ENCODE measurements at regions not wholly inside any gene's neighbourhood (a gene's known extent, or its start where the extent isn't known, plus 50 kb on each side); places are given as distances from the start of the nearest gene placed in this dataset.

DNA sequence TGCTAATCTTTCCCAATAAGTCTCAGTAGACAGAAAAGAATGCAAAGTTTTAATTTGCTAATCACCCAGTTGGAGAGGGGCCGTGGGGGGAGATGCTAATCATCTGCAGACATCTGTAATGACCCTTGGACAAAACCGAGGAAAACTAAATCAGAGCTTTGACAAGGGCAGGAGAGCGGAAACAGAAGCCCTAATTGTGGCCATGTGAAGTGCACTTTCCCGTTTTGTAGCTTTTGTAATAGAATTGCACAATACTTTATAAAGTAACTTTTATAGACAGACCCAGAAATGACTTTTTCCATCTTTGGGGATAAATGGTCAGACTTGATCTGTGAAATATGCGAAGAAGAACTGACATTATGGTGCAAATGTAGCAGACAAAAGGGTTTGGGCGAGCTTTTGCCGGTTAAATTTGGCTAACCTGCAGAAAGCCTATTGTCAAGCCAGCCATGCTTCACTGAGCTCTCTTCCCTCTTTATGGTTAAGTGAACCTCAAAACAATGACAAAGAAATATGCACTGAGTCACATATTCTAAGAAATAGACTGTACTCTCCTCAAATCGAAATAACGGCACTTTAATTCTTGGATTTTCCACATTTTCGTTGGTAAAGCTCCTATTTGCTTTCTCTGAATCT, 980.1 kb upstream of the POU3F3 start:
- TF ChIP-seq POLR2A (IDR thresholded peaks at IDR 0.05; ENCODE audit: low read length) (no peak), JUNB (IDR thresholded peaks at IDR 0.05) (no peak), MAFK (IDR thresholded peaks at IDR 0.05; ENCODE audit: partially characterized antibody) (no peak)
- TF ChIP-seq, protein P1, sequence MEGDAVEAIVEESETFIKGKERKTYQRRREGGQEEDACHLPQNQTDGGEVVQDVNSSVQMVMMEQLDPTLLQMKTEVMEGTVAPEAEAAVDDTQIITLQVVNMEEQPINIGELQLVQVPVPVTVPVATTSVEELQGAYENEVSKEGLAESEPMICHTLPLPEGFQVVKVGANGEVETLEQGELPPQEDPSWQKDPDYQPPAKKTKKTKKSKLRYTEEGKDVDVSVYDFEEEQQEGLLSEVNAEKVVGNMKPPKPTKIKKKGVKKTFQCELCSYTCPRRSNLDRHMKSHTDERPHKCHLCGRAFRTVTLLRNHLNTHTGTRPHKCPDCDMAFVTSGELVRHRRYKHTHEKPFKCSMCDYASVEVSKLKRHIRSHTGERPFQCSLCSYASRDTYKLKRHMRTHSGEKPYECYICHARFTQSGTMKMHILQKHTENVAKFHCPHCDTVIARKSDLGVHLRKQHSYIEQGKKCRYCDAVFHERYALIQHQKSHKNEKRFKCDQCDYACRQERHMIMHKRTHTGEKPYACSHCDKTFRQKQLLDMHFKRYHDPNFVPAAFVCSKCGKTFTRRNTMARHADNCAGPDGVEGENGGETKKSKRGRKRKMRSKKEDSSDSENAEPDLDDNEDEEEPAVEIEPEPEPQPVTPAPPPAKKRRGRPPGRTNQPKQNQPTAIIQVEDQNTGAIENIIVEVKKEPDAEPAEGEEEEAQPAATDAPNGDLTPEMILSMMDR (IDR thresholded peaks at IDR 0.05): no peak
